Stimulated activated CD8-positive, alpha-beta memory T cell treated with anti-CD3 and anti-CD28 coated beads, Interleukin-12 subunit alpha, Interleukin-12 subunit beta, amount 100 ng/mL, for 24 hours (primary cell): ENCODE measurements at regions not wholly inside any gene's neighbourhood (a gene's known extent, or its start where the extent isn't known, plus 50 kb on each side); places are given as distances from the start of the nearest gene placed in this dataset.

Source experiments
- DNase-seq: peaks from one replicate; pipeline ENCODE4 v3.0.0-alpha.2; 2020; ENCODE audit errors: extremely low read depth

DNA sequence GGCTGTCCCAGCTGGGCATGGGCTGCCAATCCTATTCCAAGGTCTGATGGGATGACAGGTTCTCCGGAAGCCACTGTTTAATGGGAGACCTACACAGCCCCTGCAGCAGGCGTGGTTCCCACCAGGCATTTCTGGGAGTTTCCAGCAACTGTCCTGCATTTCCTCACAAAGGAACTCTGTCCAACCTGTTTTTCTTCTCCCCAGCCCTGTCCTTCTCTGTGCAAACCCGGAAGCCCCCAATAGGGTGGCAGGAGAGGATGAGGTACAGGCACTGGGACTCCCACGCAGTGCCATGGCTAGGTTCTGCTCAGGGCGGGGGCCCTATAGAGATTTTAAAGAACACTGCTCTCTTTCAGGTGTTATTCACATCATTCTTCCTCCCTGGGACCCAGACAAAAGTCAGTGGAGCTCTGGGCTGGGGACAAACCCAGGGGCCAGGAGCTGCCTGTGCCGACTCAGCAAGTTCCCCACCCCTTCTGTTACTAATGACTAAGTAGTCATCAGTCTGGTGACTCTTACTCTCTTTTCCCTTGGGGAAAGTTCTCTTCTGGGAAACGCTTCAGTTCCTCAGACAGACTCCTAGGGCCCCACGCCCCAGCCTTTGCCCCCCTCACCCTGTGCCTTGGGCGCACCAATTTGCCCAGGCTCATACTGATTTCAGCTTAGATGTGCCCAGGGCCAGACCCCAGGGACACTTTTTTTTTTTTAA is 97.7 kb downstream of the CD47 start:
- no peak for DNase-seq

DNA sequence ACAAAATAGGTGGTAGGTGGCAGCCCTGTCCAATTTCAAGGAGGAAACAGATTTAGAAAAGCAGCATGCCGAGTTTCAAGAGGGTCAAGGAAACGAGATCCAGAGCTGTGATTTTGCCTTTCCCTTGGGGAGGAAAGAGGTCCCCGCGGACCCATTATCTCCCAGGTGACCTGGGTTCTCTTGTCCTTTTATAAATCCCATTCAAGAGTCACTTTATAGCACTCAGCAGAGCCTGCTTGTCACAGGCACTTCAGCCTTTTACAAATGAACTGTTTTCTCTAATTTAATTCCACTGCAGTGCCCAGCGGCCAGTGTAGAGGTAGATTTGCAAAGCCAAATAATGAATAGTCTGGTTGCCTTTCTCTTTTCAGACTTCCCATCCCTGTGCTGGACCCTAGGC is 99.9 kb downstream of the CD47 start:
- no peak for DNase-seq

DNA sequence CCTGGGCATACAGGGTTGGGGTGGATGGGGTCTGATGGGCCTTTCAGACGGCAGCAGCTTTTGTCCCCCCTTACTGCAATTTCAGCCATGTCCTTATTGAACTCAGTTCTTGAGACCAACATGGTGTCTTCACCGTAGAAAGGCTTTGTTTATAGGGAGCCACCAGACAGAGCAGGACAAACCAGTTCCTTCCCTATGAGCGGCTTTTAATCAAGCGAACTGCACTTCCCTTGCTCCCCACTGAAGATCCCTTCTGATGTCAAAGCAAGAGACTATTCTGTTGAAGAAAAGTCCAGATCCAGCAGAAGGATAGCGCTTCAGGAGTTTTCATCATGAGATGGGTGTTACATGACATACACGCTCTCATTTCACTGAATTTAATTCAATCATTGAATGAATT is 100.4 kb downstream of the CD47 start:
- no peak for DNase-seq

DNA sequence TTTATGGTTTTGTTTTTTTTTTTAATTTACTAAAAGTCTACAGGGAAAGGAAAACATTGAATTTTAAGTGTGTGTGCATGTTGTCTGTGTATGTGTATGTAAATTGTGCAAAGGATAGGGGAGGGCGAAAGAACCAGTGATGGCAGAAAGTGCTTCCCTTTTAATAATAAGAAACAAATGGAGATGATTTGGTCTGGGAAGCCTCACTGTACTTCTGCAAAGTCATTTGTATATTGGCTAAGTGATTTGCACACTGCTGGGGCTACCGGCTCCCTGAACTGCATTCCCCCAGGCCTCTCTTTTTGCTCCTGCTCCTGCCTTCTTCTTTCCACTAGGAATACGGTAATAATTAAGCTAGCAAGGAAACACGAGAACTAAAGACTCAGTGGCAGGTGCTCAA is 101.2 kb downstream of the CD47 start:
- no peak for DNase-seq

DNA sequence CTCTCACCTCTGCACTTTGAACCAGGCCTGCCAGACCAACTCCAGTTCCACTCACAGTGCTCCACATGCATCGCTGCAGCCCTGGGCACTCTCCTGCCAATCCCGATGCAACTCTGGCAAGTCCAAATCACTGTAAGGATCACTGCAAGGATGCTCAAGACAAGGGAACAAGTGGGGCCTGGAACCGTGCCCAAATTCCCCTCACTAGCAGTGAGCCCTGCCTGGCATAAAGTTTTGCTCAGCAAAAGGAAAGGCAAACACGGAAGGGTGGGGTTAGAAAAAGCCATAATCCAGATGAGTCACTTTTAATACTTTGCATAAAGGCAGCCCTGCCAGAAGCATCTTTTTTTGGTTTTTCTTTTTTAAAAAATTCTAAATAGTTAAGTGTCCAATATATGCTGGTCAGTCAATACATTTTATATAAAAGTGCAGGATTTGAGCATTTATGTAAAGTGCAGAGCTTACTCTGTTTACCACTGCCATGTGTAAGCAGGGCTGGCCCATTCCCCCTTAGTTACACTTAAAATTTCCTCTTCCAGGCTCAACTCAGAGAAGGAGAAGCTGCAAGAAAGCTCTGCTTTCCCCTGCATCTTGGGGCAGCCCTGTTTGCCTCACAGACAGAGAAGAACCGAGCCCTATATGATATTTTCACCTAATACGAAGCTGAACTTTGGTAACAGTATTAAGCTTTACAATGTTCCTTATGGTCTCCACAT is 102.2 kb downstream of the CD47 start:
- no peak for DNase-seq

DNA sequence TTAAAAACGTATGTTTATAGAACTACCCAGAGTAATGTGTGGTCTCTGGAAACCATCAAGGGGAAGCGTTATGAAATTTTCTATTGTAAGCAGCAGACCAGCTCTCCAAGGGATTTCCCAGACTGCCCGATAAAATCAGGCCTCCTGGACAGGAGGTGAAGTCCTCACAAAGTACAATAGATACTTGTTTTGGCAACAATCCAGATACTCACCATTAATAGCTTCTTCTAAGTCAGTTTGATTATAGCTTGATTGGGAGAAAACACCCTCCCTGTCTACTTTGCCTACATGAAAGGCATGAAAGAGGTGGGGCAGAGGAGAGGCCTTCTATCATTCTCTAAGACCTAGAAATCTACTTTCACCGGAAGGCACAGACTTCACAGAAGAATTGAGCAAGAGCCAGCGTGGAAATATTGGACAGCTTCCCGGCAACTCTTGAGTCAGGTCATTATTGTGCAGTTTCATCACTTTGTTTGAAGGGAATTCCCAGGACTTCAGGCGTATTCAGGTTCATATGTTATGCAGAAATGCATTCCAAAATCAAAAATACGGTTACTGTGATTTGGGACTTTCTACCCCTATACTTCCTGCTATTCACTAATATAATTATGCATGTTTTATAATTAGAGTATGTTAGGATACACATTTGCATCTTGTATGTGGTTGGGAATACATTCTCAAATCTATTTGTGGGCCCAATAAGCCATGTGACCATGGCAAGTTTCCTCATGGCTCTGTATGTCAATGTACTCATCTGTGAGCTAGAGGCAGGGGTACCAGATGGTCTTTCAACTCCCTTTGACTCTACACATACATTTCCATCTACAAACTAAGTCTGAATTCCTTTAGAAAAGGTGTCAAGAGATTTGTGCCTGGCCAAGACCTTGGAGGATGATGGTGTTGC is 103.5 kb downstream of the CD47 start:
- no peak for DNase-seq

DNA sequence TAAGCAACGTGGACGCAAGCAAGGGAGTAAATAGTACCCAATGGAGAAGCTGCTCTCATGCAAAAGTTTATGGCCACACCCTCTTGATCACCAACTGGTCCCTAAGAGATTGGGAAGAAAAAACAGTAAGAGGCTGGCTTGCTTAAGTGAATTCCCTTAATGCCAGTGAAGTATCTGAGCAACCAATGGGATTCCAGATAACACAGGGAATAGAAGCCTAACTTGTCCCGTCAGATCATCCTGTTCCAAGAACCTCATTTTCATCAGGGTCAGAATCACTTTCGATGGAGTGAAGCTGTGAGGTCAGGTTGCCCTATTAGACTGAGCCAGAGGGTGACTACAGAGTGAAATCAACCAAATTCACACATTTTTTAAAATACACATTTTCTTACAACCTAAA is 104.3 kb downstream of the CD47 start:
- no peak for DNase-seq

DNA sequence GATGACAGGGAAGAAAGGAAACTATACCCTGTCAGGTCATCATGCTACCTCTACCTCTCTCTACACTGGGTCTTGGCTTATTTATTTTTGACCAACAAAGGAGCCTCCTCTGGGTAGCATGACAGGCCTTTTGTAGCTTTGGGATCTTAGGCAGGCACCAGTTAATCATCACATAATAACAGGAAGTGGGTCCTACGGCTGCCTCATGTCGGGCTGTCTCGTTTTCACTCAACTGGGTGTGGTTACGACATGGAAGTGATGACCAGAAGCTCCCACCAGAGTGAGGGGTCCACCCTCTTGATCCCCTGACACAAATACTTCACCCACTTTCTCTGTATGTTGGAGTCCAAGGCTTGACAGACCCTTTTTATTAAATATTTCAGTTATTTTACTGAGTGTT is 105.3 kb downstream of the CD47 start:
- DNase-seq, result no peak

DNA sequence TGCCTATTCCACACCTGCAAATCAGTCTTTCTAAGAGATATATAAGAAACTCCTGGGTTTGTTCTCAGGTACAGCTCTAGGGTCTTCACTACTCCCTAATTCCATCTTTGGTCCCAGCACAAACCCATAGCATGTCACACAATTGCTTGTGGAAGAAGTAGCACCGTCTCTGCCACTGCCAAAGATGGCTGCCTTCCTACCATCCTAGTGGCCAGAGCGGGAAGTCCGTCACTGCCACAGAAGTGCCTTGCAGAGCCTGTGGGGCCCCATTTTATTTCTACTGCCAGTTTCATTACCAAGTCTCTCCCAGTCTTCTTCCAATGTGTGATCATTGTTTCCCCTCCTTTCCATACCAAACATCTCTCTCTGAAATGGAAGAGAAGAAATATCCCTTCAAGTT is 107.6 kb downstream of the CD47 start:
- DNase-seq, result no peak

DNA sequence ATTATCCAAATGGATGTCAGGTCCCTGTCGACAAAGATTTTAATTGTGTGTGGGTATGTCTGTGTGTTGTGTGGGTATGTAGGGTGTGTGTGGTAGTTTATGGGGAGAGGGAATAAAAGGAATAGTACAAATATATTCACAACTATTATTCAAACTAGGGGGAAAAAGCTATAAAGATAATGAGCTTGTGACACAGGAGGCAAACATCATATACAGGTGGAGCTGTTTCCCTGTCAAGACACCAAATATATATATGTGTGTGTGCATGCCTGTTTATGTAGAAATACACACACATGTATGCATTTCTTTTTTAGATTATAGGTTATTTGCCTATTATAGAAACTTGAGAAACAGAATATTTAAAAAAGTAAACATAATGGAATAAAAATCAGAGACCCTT is 108.7 kb downstream of the CD47 start:
- no peak for DNase-seq

DNA sequence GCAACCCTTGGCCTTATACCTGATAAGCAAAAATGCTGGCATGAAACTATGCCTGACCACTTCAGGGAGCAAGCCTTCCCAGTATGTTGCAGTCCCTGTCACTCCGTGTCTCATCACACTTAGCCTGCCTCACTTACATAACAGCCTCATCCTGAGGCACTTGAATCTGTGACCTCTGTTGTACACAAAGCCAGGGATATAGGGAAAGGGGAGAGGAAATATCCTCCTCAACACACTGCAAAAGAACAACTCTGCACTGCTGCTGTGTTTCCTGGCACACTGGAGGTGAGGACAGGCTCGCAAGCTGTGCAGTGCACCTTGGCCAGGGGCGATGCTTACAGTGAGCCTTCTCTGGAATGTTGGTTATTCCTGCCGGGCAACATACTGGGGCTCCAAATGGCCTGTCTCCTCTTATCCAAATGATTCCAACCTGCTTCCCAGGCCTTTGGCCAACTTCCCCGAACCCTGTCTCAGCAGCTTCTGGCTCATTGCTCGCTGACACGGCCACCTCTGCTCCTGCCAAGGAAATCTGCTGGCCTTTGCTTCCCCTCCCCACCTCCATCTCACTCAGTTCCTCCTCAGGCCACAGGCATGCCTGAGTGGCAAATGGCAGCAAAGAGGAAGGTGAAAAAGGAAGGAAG is 109.2 kb downstream of the CD47 start:
- no peak for DNase-seq

DNA sequence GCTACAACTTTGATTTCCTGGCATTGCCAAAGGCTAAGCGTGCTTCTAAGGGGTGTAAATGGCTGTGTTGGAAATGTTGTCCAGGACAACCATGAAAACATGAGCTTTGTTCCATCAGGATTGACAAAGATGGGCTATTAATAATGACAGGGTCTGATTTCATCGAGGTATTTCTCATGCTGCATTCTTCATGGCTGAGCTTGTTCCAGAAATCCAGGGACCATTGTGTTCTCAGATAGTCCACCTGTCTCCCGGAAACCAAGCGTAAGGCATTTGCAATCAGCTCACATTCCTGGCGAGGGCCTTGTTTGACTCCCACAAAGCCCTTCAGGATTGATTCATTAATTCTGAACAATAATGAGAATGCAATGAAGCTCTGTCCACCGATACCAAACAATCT is 111.3 kb downstream of the CD47 start:
- no peak for DNase-seq

DNA sequence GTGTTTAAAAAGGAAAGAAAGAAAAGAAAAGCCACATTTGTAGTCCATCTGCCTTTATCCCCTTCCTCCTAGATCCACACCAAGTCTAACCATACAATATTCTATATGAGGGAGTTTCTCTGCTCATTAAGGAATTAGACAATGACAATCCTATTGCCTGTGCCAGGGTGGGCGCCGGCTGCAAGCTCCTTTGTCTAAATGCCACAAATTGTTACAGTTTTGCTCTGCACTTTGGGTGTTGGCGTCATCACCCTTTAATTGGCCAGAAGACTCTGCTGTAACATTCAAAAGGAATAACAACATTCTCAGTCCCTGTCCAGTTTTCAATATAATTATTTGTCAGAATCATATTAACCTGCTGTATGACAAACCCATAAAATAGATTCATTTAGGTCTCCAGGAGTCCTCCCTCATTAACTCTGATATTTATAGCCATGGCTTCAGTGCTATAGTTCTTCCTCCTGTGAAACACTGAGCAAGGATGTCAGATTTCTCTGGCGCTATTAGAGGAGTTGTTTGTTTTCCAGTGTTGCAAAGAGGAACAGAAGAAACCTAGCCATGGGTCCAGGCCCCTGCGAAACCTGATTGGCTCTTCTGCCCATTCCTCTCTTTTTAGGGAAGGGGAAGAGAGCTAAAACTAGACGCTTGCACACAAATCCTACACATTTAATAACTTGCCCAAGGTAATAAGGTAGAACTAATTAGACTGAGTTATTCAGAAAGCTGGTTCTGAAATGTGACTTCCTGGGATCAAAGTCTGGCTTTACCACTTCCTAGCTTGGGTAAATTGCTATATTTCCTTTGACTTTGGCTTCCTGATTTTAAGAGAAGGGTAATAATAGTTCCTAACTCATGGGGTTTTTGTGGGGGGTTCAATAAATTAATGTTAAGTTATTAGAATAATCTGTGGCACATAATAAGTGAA is 112.4 kb downstream of the CD47 start:
- DNase-seq, result no peak

DNA sequence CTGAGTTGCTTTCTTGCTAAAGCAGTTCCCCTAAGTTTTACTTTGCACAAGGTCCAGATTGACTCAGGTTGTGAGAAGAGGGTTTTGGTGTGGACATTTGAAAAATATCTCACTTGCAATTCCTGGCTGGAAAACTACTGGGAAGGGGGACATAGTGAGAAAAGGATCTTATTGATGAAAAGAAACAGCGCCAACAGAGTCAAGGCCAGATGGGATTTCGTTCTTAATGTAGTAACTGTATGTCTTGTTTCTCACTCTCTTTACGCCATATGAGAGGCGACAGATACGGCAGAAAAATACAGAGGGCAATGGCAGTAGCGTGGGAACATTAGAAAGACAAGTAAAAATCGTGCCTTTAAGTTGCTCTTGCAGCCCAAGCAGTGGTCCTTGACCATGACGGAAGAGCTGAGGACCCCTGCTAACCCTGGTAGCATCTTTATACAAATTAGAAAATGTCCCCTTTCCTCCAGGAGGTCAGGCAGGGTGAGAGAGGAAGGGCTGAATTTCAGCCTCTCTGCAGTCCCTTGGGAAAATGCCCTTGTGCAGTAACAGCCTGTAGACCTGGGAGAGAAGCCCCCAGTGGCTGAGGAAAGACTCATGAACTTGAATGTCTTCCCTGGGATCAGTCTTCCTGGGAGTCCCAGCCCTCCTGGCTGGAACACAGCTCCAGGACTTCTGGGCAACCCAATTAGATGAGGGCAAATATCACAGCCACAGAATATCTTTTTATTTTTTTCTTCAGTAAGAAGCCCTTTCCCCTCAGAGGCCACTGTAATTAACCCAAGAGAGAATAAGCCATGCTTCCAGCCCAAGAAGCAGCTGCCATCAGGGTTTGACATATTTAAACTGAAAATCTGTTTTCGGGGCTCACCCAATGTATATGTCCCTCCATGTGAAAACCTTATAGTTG is 113.4 kb downstream of the CD47 start:
- DNase-seq, result no peak

DNA sequence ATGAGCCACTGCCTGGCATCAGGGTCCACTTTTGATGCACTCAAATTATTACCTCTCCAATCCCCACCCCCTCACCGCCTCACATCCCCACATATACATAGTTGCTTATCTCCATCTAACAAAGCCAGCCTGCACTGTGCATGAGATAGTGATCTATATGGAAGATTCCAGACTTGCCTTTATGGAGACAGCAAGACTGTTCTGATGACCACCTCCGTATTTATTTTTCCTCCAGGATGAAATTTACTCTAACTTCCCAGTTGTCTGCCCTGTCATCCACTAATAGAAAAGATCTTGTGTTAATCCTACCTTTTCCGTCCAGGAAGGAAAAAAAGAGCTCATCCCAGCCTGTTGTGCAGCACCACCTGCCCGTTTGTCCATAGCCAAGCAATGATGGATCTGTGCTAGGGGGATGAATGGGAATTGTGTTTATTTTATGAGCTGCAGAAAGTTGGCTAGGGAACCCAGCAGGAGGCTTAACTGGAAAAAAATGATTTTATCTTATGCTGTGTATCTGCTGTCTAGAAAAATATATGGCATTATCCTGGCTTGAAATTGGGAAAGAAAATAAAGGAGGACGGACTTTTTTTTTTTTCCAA is 114.5 kb downstream of the CD47 start:
- DNase-seq, result no peak

DNA sequence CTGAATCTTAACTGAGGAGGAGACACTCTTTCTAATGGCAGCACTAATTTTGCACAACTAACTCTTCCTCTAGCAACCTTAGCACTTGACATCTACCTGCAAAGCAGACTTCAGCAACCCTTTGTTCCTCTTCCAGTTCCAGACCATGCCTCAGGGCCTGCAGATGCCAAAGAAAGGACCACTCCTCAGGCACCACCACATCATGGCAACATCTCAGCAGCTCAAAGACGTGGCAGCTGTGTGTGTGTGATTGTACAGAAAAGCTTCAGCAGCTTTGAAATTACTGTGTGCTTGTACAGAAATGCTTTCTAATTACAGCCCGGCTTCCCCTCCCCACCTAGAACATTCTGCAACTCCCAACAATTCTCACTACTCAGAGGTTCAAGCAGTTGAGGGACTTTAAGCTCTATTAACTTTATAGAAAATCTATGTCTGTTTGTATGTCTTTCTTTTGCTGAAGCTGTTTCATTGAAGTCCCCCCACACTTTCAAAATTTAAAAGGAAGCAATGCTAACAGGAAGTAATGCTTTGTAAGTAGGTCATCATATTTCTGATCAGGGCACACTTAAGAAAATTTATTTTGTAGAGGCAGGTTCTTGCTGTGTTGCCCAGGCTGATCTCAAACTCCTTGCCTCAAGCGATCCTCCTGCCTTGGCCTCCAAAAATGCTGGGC is 115.2 kb downstream of the CD47 start:
- DNase-seq, result no peak

DNA sequence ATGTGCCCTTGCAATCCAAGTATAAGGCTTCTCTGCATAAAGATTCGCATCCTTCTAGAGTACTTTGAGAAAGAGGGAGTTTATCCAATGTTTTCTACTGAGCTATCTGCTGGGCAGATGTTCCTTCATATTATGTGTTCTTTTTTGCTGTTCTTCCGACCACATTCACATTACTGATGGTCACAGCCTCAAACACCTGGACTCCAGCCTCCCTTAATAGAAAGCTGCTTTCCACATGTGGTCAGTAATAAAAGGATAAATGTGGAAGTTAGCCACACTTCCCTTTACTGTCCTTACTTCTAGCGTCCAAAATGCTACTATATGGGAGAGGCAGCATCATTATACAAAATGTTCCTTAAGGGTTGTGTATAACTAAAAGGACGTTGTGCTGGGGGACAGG is 116.9 kb downstream of the CD47 start:
- no peak for DNase-seq

DNA sequence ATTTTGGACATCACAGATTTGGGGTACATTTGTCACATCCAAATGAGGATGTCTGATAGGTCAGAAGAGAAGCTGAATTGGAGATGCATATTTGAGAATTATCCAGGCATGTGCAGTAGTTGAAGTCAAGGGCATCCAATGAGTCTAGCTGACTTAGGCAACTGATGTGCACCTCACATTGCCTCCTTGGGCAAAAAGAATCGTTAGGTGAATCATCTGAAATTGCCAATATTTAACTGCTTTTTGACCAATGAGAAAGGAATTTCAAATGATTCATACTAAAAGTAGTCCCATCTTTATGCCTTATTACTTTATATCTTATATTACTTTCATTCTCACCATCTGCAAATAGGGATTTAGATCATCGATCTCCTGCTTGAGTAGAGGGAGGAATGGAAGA is 117.7 kb downstream of the CD47 start:
- no peak for DNase-seq

DNA sequence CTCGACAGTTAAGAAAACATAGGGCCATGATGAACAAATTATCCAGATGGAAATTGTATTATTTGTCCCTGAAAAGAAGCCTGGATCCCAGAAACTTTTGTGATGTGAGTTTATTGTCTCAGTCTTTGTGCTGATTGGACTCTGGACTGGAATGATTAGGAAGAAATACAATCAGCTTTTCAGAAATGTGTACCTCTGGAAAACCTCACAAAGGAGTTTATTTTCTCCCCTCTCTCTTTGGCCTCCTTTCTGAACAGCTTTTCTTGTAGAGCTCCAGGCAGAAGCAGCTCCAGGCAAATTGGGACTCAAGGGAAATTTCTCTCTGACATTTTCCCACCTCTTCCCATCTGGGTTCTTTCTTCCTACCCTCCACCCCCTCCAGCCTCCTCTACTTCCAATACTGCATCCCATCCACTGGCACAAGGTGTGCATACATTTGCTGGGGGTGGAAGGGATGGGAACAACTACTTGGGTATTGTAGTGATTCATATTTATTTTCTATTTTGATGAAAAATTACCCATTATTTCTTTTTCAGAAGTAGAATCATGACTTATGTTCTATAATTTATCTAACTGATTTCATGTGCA is 119.7 kb downstream of the CD47 start:
- DNase-seq, result no peak
